ENCODE measurements at regions not wholly inside any gene's neighbourhood (a gene's known extent, or its start where the extent isn't known, plus 50 kb on each side); places are given as distances from the start of the nearest gene placed in this dataset.
"Not testable (repeated sequence)": the region's sequence is repeated elsewhere in the genome, so short reads cannot be mapped to it uniquely, and the experiment has no call there.

DNA sequence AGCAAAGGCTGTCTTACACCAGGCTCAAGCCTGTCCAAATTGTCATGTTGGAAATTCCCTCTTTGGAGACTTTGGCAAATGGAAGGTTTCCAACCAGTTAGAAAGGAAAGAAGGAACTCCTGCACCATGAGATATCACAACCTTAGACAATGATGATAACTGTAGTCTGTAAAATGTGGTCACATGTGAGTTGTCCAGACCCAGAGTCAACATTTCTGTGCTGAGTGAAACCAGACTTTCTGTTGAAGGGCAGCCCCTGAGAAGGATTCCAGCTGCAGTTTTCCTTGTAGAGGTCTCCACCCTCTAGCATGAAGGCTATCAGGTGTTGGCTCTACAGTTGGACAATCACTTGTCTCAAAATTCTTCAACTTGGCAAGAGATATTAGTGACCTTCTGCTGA lies 82.4 kb downstream of the SOX3 start:
- no peaks in the 10 kb centered on the region for H3K4me1 ChIP-seq (ENCODE audit: control insufficient read depth in 1 of 2, insufficient read depth in 2 of 2, low read length in 2 of 2)
- TF ChIP-seq, protein P1, sequence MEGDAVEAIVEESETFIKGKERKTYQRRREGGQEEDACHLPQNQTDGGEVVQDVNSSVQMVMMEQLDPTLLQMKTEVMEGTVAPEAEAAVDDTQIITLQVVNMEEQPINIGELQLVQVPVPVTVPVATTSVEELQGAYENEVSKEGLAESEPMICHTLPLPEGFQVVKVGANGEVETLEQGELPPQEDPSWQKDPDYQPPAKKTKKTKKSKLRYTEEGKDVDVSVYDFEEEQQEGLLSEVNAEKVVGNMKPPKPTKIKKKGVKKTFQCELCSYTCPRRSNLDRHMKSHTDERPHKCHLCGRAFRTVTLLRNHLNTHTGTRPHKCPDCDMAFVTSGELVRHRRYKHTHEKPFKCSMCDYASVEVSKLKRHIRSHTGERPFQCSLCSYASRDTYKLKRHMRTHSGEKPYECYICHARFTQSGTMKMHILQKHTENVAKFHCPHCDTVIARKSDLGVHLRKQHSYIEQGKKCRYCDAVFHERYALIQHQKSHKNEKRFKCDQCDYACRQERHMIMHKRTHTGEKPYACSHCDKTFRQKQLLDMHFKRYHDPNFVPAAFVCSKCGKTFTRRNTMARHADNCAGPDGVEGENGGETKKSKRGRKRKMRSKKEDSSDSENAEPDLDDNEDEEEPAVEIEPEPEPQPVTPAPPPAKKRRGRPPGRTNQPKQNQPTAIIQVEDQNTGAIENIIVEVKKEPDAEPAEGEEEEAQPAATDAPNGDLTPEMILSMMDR (IDR thresholded peaks at IDR 0.05), result no peak
- no peaks in the 10 kb centered on the region for H3K4me1 Mint-ChIP-seq
- H3K9me3 ChIP-seq (replicated peaks in 1 of 2; ENCODE audit: control insufficient read depth in 1 of 2, insufficient read depth in 1 of 2, low read length in 2 of 2), result no peaks in the 10 kb centered on the region
- no peaks in the 10 kb centered on the region for H4K20me1 ChIP-seq (ENCODE audit: insufficient read depth, low read length)
- no peak overlapping the region for H3K27ac Mint-ChIP-seq
- H3K9ac ChIP-seq (ENCODE audit: insufficient read depth, low read length, poor library complexity, severe bottlenecking), result no peak overlapping the region
- no peaks in the 10 kb centered on the region for H3K27me3 Mint-ChIP-seq (ENCODE audit: low read depth in 3 of 3)
- no peaks in the 10 kb centered on the region for H3K27me3 ChIP-seq (ENCODE audit: control insufficient read depth in 2 of 2, insufficient read depth in 2 of 2, low read length in 2 of 2)
- H3K36me3 Mint-ChIP-seq, result no peaks in the 10 kb centered on the region
- H3K36me3 ChIP-seq (replicated peaks in 1 of 2; ENCODE audit: control insufficient read depth in 1 of 2, insufficient read depth in 2 of 2, low read length in 2 of 2), result no peaks in the 10 kb centered on the region
- intact Hi-C loops (cut with micrococcal nuclease), result no loop called here
- no peak overlapping the region for H3K4me2 ChIP-seq (replicated peaks; ENCODE audit: extremely low read depth, low read length, poor library complexity, severe bottlenecking)
- no peak overlapping the region for H3K4me3 ChIP-seq (replicated peaks in 1 of 3; ENCODE audit: low read depth in 2 of 3, low read length in 3 of 3)
- peaks cover 0 to 1% (median 0%) of the 10 kb centered on the region in 7 donors for H3K9me3 Mint-ChIP-seq
- H2AFZ ChIP-seq (ENCODE audit: insufficient read depth, low read depth, low read length, poor library complexity, severe bottlenecking), result no peak overlapping the region
- H3K79me2 ChIP-seq (ENCODE audit: insufficient read depth, low read length), result no peaks in the 10 kb centered on the region
- no peak overlapping the region for H3K4me3 Mint-ChIP-seq
- no peak for DNase-seq
- H3K27ac ChIP-seq (ENCODE audit: low read depth in 1 of 2, low read length in 2 of 2), result no peak overlapping the region

DNA sequence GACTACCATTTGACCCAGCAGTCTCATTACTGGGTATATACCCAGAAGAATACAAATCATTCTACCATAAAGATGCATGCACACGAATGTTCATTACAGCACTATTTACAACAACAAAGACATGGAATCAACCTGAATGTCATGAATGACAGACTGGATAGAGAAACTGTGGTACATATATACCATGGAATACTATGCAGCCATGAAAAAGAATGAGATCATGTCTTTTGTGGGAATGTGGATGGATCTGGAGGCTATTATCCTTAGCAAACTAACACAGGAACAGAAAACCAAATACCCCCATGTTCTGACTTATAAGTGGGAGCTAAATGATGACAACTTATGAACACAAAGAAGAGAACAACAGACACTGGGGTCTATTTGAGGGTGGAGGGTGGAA lies 102.7 kb downstream of the SOX3 start:
- H3K4me3 ChIP-seq (replicated peaks in 1 of 3; ENCODE audit: low read depth in 2 of 3, low read length in 3 of 3); H3K27ac ChIP-seq (ENCODE audit: low read depth in 1 of 2, low read length in 2 of 2); H3K4me3 Mint-ChIP-seq; DNase-seq; H3K9me3 ChIP-seq (replicated peaks in 1 of 2; ENCODE audit: control insufficient read depth in 1 of 2, insufficient read depth in 1 of 2, low read length in 2 of 2); H3K9ac ChIP-seq (ENCODE audit: insufficient read depth, low read length, poor library complexity, severe bottlenecking); H3K79me2 ChIP-seq (ENCODE audit: insufficient read depth, low read length); H3K4me1 ChIP-seq (ENCODE audit: control insufficient read depth in 1 of 2, insufficient read depth in 2 of 2, low read length in 2 of 2); H2AFZ ChIP-seq (ENCODE audit: insufficient read depth, low read depth, low read length, poor library complexity, severe bottlenecking); H3K27me3 Mint-ChIP-seq (ENCODE audit: low read depth in 3 of 3); intact Hi-C loops (cut with micrococcal nuclease); H3K4me1 Mint-ChIP-seq; H4K20me1 ChIP-seq (ENCODE audit: insufficient read depth, low read length); H3K36me3 ChIP-seq (replicated peaks in 1 of 2; ENCODE audit: control insufficient read depth in 1 of 2, insufficient read depth in 2 of 2, low read length in 2 of 2); H3K27ac Mint-ChIP-seq; H3K27me3 ChIP-seq (ENCODE audit: control insufficient read depth in 2 of 2, insufficient read depth in 2 of 2, low read length in 2 of 2); H3K4me2 ChIP-seq (replicated peaks; ENCODE audit: extremely low read depth, low read length, poor library complexity, severe bottlenecking); H3K36me3 Mint-ChIP-seq: not testable (repeated sequence)
- H3K9me3 Mint-ChIP-seq, result peaks cover 0 to 11% (median 2%) of the 10 kb centered on the region in 7 donors
- WGBS (ENCODE audit: insufficient coverage), result no CpG with 5 or more reads among the region's 1 CpG

DNA sequence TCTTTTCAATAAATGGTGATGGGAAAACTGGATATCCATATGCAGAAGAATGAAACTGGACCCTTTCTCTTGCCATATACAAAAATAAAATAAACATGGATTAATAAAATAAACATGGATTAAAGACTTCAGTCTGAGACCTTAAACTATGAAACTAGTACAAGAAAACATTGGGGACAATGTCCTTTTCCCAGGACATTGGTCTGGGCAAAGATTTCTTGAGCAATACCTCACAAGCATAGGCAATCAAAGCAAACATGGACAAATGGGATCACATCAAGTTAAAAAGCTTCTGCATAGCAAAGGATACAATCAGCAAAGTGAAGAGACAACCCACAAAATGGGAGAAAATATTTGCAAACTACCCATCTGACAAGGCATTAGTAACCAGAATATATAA lies 108.5 kb downstream of the SOX3 start:
- H3K79me2 ChIP-seq (ENCODE audit: insufficient read depth, low read length); H3K9me3 Mint-ChIP-seq; H3K27ac ChIP-seq (ENCODE audit: low read depth in 1 of 2, low read length in 2 of 2); H3K36me3 Mint-ChIP-seq; DNase-seq; H3K4me1 ChIP-seq (ENCODE audit: control insufficient read depth in 1 of 2, insufficient read depth in 2 of 2, low read length in 2 of 2); H3K36me3 ChIP-seq (replicated peaks in 1 of 2; ENCODE audit: control insufficient read depth in 1 of 2, insufficient read depth in 2 of 2, low read length in 2 of 2); H3K9ac ChIP-seq (ENCODE audit: insufficient read depth, low read length, poor library complexity, severe bottlenecking); H3K4me3 ChIP-seq (replicated peaks in 1 of 3; ENCODE audit: low read depth in 2 of 3, low read length in 3 of 3); H3K4me1 Mint-ChIP-seq; intact Hi-C loops (cut with micrococcal nuclease); H3K9me3 ChIP-seq (replicated peaks in 1 of 2; ENCODE audit: control insufficient read depth in 1 of 2, insufficient read depth in 1 of 2, low read length in 2 of 2); H3K4me3 Mint-ChIP-seq; H2AFZ ChIP-seq (ENCODE audit: insufficient read depth, low read depth, low read length, poor library complexity, severe bottlenecking); H3K27ac Mint-ChIP-seq; H3K4me2 ChIP-seq (replicated peaks; ENCODE audit: extremely low read depth, low read length, poor library complexity, severe bottlenecking); H3K27me3 Mint-ChIP-seq (ENCODE audit: low read depth in 3 of 3); H4K20me1 ChIP-seq (ENCODE audit: insufficient read depth, low read length); H3K27me3 ChIP-seq (ENCODE audit: control insufficient read depth in 2 of 2, insufficient read depth in 2 of 2, low read length in 2 of 2): not testable (repeated sequence)

Data from CD14-positive monocyte (primary cell).